SH-SY5Y (cell line): ENCODE measurements at regions not wholly inside any gene's neighbourhood (a gene's known extent, or its start where the extent isn't known, plus 50 kb on each side); places are given as distances from the start of the nearest gene placed in this dataset.

Experiments
- GATA2 ChIP-seq: IDR thresholded peaks from 2 replicates; pipeline ENCODE4 v1.6.1; 2011; ENCODE audit warnings: mild to moderate bottlenecking, low read depth, low read length
- GATA3 ChIP-seq: IDR thresholded peaks from 2 replicates; pipeline ENCODE4 v1.6.1; 2011; ENCODE audit warnings: low read depth, mild to moderate bottlenecking, low read length, moderate library complexity

DNA sequence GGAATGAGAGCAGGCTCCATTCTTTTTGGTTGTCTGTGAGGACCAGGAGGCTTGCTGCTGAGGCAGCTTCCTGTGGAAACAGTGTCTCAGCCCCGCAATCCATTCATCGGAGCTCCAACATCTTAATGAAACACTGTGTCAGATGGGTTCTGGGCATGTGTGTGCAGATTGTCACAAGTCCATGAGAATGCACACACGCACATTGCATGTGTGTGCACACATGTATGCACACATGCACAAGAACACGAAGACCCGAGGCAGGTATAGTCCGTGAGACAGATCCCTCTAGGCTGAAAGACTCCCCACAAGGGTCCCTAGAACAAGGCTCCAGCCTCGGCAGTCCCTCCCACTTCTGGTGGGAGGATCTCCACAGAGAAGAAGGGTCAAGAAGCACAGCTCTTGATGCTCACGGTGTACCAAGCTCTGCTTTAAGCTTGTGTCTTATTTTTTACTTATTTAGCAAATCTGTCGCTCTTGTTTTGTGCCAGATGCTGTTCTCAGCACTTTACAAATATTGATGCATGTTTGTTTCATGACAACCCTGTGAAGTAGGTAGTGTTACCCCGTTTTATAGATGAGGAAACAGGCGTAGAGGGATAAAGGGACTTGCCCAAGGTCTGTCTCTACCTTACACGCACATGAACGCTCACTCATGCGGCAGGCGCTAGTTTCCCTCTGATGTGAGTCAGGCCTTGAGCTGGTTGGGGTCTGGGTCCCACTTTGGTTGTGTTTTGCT is 213.1 kb downstream of the SEC14L1 start:
- TF ChIP-seq GATA3: no peak
- no peak for TF ChIP-seq GATA2
